ENCODE measurements at regions not wholly inside any gene's neighbourhood (a gene's known extent, or its start where the extent isn't known, plus 50 kb on each side); places are given as distances from the start of the nearest gene placed in this dataset.

DNA sequence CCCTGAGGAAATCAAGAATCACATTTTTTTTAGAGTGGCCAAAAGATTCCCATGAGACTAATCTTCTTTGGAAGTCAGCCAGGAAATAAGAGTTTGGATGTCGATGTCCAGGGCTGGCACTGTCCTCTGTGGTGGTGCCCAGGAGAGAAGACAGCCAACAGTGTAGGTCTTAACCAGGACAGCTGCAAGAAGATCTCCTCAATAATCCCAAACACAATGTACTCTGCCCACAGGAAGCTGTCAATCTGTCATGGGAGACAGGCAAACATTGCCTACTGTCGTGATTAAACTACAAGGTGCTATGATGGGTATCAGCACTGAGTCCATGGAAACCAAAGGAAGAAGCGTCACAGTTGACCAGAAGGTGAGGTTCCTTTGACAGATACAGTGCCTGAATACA, 174.1 kb downstream of the PIK3R1 start:
- TF ChIP-seq, protein P1, sequence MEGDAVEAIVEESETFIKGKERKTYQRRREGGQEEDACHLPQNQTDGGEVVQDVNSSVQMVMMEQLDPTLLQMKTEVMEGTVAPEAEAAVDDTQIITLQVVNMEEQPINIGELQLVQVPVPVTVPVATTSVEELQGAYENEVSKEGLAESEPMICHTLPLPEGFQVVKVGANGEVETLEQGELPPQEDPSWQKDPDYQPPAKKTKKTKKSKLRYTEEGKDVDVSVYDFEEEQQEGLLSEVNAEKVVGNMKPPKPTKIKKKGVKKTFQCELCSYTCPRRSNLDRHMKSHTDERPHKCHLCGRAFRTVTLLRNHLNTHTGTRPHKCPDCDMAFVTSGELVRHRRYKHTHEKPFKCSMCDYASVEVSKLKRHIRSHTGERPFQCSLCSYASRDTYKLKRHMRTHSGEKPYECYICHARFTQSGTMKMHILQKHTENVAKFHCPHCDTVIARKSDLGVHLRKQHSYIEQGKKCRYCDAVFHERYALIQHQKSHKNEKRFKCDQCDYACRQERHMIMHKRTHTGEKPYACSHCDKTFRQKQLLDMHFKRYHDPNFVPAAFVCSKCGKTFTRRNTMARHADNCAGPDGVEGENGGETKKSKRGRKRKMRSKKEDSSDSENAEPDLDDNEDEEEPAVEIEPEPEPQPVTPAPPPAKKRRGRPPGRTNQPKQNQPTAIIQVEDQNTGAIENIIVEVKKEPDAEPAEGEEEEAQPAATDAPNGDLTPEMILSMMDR (conservative IDR thresholded peaks at IDR 0.05; ENCODE audit: low read length) = no peak
- TF ChIP-seq EZH2phosphoT487 (IDR thresholded peaks at IDR 0.05; ENCODE audit: borderline replicate concordance, low read depth, low read length) = no peak
